D341Med (cell line): ENCODE measurements at regions not wholly inside any gene's neighbourhood (a gene's known extent, or its start where the extent isn't known, plus 50 kb on each side); places are given as distances from the start of the nearest gene placed in this dataset.

ENCODE experiments used
- DNase-seq: peaks from one replicate; pipeline ENCODE4 v3.0.0; 2012; ENCODE audit warnings: low spot score

DNA sequence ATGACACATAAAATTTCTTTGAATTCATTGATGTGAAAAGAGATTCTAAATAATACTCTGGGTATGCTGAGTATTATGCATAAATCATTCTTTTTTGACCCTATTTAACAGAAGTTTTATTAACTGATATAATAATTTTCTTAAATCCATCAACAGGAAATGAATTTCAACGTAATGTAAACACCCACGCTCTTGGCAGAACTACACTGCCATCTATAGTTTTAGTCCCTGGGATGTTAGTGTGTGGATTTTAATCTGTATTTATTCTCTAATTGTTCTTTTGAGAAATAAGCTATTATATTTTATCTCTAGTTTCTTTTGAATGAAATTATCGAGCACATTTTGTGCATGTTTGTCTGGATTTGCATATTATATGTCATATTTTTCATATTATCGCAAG, 666.8 kb upstream of the NDST4 start:
- DNase-seq, result no peak

DNA sequence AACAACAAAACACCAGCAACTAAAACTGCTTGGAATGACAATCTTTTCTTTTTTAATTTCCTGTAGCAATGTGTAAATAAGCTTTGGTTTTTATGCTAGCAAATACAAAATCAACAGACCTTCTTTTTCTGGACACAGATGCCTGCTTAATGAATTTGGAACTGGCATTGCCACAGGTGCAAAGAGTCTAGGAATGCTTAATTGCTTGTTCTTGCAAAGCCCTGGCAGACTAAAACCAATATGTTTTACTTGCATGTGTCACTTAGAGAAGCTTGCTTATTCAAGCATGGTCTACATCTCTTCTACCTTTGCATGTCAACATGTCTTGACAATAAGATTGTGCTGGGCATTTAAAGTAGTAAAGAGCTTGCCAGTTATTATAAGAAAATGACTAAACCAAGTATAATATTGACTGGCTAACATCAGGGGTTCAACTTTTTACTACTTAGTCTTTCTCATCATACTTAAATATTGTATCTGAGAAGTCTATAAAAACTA, 656.7 kb upstream of the NDST4 start:
- no peak for DNase-seq

DNA sequence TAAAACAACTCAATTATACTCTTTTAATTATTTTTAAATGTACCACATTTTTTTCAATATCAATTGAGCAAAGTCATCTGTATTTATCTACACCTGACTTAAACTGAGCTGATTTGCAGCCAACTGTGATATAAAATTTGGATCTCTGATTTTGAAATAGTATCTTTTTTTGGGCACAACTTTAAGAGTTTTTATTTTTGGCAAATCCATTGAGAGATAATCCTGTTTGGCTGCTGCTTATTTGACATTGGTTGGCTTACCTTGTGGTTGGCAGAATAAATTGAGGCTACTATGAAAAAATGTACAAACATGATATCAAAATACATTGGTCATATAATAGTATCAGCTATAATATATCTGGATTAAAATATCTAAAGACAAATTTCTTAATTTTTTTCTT, 656.0 kb upstream of the NDST4 start:
- no peak for DNase-seq

DNA sequence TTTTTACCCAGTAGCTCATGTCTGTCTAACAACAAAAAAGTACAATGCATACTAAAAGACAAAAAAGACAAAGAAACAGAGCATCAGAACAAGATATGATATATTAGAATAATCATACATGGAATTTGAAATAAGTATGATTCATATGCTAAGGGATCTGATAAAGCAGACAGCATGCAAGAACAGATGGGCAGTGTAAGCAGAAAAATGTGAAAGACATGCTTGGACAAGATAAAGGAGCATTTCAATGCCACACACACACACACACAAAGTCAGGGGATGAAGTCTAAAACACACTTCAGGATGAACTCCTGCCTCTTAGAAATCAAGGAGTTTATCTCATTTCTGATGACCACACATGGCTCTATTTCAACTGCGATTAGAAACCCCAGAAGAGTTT, 649.6 kb upstream of the NDST4 start:
- no peak for DNase-seq

- no peak for DNase-seq
These were observed 645.8 kb upstream of the NDST4 start for GRCh38 chr4:115759231-115759630.

- no peak for DNase-seq
These were observed 636.0 kb upstream of the NDST4 start for GRCh38 chr4:115749404-115749803.

DNA sequence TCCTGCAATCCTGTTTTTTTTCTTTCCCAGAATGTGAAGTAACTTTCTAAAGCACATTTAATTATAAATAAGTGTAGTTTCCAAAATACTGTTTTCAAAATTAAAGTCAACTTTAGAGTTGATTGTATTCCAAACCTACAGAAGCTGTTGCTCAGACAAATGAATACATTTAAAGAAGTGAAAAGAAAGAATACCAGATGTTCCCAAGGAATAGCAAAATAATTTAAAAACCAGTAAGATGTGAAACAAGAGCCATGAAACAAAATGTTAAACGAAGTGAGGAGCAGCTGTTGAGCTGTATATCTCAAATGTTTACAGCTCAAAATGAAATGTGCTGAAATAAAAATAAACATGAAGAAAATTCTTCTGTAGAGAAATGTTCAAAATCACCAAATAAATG, 627.4 kb upstream of the NDST4 start:
- DNase-seq, result no peak

- no peak for DNase-seq
These were observed 616.4 kb upstream of the NDST4 start for GRCh38 chr4:115729739-115730266.

DNA sequence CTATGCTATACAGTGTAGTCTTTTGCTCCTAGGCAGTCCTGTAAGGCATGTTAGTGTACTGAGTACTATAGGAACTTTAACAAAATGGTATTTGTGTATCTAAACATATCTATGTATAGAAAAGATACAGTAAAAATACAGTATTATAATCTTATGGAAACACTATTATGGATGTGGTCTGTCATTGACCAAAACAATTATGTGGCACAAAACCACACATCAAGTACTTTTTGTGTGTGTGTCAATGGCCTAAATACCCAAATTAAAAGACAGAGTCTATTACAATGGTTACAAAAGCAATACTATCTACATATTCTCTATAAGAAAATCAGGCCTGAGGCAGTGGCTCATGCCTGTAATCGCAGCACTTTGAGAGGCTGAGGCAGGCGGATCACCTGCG, 610.2 kb upstream of the NDST4 start:
- DNase-seq, result no peak

GRCh38 chr4:115720611-115721010, 607.2 kb upstream of the NDST4 start:
- DNase-seq, result no peak

DNA sequence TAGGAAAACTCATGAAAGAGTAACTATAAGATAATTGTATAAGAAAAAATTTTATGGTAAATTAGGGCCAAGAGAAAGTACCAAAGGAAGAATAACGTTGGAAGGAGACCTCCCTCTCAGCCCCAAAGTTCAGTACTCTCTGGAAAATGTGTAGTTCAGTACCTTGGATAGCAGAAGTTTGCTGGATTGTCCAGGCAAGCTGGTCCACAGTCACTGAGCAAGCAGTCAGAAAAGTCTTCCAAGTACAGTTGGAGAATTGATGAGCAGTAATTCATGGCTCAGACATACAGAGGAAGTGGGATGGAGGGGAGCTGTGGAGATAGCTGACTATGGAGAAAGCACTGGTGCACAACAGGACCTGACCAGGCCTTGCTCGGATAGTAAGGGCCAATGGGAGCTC, 598.2 kb upstream of the NDST4 start:
- DNase-seq, result no peak

DNA sequence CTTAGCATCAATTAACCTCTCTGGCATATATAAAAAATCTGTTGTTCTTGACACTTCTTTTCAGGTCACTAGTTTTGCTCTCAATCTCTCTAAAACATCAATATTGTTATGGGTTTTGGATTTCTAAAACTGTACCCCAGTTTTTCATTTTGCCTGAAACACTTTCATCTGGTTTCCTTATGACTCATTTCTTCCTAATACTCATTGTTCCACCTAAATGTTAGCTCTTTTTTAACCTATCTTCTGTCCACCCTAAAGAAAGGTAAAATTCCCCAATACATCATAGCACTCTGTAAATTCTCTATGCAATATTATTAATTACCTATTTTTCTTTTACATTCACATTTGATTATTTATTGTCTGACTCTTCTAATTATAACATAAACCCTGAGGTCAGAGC, 575.5 kb upstream of the NDST4 start:
- no peak for DNase-seq

- DNase-seq, result no peak
These were observed 573.8 kb upstream of the NDST4 start for GRCh38 chr4:115687052-115687755.

- DNase-seq, result no peak
These were observed 565.1 kb upstream of the NDST4 start for GRCh38 chr4:115678425-115678941.

- DNase-seq, result no peak
These were observed 562.3 kb upstream of the NDST4 start for GRCh38 chr4:115675719-115676118.

- DNase-seq, result no peak
These were observed 561.1 kb upstream of the NDST4 start for GRCh38 chr4:115674485-115674884.

DNA sequence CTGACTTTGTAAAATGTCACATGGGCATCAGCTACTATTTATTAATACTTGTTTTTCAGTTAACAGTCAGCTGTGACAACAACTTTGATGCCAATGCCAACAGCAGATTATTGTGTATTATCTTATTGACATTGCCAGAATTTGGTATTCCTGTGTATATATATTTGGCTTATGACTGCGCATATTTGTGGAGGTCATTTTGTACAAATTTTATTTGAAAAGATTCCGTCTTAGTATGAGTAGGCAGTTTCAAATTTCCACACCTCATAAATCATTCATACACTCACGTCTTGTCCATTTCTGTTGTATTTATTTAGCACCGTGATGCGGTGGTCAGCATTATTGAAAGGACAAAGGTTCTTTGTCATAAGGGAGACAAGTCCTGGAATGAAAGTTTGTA, 558.2 kb upstream of the NDST4 start:
- no peak for DNase-seq

- no peak for DNase-seq
These were observed 557.5 kb upstream of the NDST4 start for GRCh38 chr4:115670930-115671329.

DNA sequence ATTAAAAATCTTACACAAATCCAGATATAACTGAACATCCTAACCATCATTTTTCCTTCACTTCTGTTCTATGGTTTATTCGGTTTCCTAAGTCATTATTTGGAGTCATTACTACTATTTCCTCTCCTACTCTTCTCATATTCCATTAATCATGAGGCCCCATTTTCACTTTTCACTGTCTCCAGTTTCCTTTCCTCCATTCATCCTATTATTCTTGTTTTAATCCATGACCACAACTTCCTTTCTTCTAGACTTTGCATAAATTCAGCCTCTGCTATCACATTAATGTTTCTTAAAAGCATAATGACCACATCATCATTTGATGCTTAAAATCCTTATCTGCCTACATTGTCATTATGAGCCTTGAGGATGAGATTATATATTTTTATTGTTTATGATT, 555.0 kb upstream of the NDST4 start:
- DNase-seq, result no peak

GRCh38 chr4:115664285-115664684, 550.9 kb upstream of the NDST4 start:
- DNase-seq, result no peak

- DNase-seq, result no peak
These were observed 547.0 kb upstream of the NDST4 start for GRCh38 chr4:115660465-115660864.

DNA sequence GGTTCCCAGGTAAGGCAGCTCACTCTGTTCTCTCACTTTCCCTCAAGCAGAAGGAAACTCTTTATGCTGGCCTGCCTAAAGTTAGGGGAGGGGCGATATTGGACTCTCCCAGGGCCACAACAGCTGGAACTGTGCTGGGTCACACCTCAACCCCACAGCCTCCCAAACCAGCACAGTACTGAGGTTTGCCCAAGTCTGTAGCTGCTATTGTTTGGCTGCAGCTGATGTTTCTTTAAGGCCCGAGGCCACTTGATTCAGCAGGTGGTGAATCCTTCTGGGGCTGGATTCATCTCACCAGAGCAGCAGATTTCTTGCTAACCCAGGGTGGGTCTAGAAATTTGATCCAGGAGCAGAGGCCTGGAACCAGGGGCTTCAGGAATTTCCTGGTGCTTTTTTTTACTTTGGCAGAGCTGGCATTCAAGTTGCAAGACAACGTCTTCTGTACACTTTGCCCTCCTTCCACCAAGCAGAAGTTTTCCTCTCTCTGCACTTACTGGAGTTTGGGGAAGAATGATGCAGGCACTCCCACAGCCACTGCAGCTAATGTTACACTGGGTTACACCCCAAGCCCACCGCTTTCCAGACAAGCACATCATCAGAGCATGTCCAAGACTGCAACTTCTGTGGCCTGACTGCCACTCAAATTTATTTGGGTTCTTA, 544.7 kb upstream of the NDST4 start:
- no peak for DNase-seq

DNA sequence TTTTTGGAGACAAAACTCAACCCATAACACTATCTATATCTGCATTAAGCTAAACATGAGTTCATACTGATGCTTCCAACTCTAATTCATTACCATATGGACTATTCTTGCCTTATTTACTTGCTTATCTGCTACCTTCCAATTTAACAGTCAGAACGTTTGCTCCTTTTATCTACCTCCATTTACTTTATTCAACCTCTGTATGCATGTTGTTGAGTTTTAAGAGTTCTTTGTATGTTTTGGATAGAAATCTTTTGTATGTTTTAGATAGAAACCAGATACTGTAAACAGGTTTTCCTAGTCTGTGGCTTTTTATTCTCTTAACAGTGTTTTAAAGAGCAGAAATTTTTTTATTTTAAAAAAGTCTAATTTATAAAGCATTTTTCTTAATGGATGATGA, 542.2 kb upstream of the NDST4 start:
- DNase-seq, result no peak
